ENCODE measurements at regions not wholly inside any gene's neighbourhood (a gene's known extent, or its start where the extent isn't known, plus 50 kb on each side); places are given as distances from the start of the nearest gene placed in this dataset.

GRCh38 chr1:56215086-56215485 is 364.3 kb downstream of the PLPP3 start:
- in situ Hi-C loops (cut with HindIII; ENCODE audit: low sequenced_read_pairs), result no loop called here
- no peak for DNase-seq (ENCODE audit: low spot score)

GRCh38 chr1:56213068-56213467 is 366.3 kb downstream of the PLPP3 start:
- in situ Hi-C loops (cut with HindIII; ENCODE audit: low sequenced_read_pairs), result no loop called here
- DNase-seq (ENCODE audit: low spot score), result no peak

DNA sequence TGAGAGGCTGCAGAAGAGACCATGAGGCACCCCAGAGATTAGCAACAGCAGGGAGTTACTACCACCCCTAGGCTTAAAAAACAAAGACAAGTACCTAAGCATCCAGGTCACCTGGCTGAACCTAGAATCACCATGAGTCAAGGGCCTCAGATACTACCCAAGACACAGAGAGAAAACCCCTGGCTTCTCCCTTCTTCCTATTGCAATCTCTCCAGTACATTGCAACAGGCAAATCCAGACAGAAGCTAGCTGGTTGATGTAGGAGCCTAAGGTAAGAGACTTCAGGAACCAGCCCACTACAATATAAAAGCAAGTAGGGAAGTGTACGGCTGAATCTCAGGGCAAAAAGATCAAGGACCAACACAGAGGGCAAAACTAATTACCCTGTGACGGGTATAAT is 367.2 kb downstream of the PLPP3 start:
- in situ Hi-C loops (cut with HindIII; ENCODE audit: low sequenced_read_pairs), result no loop called here
- DNase-seq (ENCODE audit: low spot score), result no peak

DNA sequence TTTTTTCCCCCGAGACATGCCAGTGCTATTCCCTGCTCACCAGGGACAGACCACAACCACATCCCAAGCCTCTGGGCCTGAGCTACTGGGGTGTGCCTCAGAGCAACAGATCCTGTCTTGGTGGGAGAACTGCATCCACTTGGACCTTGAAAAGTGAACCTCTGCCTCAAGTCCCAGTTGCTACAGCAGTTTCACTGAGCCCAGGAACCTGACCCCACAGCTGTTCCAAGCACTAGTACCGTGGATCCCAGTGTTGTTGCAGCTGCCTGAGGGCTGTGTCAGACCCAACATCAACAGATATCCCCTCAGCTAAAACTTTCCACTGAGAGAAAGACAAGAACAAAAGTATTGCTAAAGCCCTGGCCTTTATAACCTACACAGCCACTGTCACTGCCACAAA is 373.0 kb downstream of the PLPP3 start:
- in situ Hi-C loops (cut with HindIII; ENCODE audit: low sequenced_read_pairs), result no loop called here
- DNase-seq (ENCODE audit: low spot score), result no peak

DNA sequence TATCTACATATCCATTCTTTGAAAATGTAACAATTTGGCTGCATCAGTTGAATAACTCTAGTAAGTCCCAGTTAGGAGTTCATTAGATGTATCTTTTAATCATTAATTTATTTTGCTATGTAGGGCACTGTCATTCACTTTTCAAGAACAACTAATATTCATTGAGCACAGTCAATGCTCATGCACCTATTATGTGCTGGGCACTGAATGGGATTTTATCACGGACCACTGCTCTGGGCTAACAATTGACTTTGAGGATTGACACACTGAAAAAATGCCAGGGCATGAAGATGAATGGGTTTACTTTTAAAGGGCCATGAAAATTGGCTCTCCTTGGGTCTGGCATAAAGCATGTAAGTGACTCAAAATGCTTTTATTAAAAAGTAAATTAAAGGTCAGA is 375.2 kb downstream of the PLPP3 start:
- no peak for DNase-seq (ENCODE audit: low spot score)
- in situ Hi-C loops (cut with HindIII; ENCODE audit: low sequenced_read_pairs), result no loop called here

DNA sequence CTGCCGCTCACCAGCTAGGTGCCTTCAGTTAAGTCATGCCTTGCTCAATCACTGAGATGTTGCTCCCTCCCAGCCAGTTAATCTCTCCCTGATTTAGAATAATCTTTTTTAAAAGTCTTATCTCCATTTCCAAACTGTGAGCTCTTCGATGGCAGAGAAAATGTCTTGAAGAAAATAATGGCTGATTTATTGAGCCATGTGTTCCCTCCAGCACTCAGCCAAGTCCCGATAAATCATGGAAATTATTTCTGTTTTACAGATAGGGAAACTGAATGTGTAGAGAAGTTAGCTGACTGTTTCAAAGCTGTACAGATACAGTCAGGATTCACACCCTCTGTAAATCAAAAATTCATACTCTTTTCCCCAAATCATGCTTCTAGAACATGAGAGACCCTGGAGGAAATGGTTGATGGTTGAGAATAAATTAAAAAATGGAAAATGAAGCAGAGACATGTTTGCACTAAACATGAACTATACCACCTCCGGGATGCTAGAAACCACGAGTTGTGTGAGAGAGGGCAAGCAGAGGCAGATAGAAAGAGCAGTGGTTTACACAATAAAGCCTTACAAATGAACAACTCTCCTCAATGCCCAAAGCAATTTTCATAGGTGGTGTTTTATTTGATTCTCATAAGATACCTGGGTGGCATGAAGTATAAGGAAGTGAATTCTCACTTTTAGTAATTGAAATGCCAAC is 376.4 kb downstream of the PLPP3 start:
- no peak for DNase-seq (ENCODE audit: low spot score)
- in situ Hi-C loops (cut with HindIII; ENCODE audit: low sequenced_read_pairs), result no loop called here

DNA sequence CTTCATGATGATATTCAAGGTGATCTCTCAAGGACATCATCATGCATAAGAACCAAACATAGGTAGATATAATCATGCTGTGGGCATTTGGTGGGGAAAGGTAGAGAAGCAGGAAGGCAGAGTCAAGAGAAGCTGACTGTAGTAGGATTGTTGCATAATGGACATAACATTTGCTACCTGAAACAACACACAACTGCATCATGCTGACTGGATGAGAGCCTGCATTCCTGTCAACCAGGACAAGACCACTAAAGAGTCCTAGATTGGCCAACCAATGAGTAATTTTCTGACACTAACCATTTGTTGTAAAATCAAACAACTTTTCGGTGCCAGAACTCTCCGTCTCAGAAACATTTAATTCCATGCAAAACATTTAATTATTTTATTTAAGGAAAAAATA is 377.2 kb downstream of the PLPP3 start:
- in situ Hi-C loops (cut with HindIII; ENCODE audit: low sequenced_read_pairs), result no loop called here
- DNase-seq (ENCODE audit: low spot score), result no peak

DNA sequence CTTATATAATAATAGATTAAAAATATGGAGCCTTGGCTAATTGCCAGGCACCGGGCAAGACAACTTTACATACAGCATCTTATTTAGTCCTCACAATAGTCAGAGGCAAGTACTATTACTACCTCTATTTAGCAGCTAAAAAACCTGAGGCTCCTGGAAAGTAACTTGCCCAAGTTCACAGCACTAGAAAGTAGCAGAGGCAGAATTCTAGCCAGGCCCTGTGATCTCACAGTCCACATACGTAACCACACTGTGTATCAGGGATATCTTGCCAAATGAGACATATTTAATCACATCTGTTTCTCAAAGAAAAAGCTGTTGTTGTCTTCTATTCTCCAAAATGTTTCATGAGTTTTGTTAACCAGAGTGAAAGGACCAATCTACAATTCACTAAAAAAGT is 378.5 kb downstream of the PLPP3 start:
- in situ Hi-C loops (cut with HindIII; ENCODE audit: low sequenced_read_pairs), result no loop called here
- no peak for DNase-seq (ENCODE audit: low spot score)

GRCh38 chr1:56200442-56200841 is 378.9 kb downstream of the PLPP3 start:
- DNase-seq (ENCODE audit: low spot score), result no peak
- in situ Hi-C loops (cut with HindIII; ENCODE audit: low sequenced_read_pairs), result no loop called here

GRCh38 chr1:56199956-56200355 is 379.4 kb downstream of the PLPP3 start:
- in situ Hi-C loops (cut with HindIII; ENCODE audit: low sequenced_read_pairs), result no loop called here
- no peak for DNase-seq (ENCODE audit: low spot score)

- in situ Hi-C loops (cut with HindIII; ENCODE audit: low sequenced_read_pairs), result no loop called here
- DNase-seq (ENCODE audit: low spot score), result no peak
Measured at GRCh38 chr1:56199061-56199460, 380.3 kb downstream of the PLPP3 start.

- no peak for DNase-seq (ENCODE audit: low spot score)
- in situ Hi-C loops (cut with HindIII; ENCODE audit: low sequenced_read_pairs), result no loop called here
Measured at GRCh38 chr1:56197946-56198345, 381.4 kb downstream of the PLPP3 start.

GRCh38 chr1:56196839-56197238 is 382.5 kb downstream of the PLPP3 start:
- in situ Hi-C loops (cut with HindIII; ENCODE audit: low sequenced_read_pairs), result no loop called here
- DNase-seq (ENCODE audit: low spot score), result no peak

- in situ Hi-C loops (cut with HindIII; ENCODE audit: low sequenced_read_pairs), result no loop called here
- no peak for DNase-seq (ENCODE audit: low spot score)
Measured at GRCh38 chr1:56194701-56195300, 384.6 kb downstream of the PLPP3 start.

- DNase-seq (ENCODE audit: low spot score), result no peak
- in situ Hi-C loops (cut with HindIII; ENCODE audit: low sequenced_read_pairs), result no loop called here
Measured at GRCh38 chr1:56193656-56194055, 385.7 kb downstream of the PLPP3 start.

- in situ Hi-C loops (cut with HindIII; ENCODE audit: low sequenced_read_pairs), result no loop called here
- no peak for DNase-seq (ENCODE audit: low spot score)
Measured at GRCh38 chr1:56191369-56191768, 388.0 kb downstream of the PLPP3 start.

DNA sequence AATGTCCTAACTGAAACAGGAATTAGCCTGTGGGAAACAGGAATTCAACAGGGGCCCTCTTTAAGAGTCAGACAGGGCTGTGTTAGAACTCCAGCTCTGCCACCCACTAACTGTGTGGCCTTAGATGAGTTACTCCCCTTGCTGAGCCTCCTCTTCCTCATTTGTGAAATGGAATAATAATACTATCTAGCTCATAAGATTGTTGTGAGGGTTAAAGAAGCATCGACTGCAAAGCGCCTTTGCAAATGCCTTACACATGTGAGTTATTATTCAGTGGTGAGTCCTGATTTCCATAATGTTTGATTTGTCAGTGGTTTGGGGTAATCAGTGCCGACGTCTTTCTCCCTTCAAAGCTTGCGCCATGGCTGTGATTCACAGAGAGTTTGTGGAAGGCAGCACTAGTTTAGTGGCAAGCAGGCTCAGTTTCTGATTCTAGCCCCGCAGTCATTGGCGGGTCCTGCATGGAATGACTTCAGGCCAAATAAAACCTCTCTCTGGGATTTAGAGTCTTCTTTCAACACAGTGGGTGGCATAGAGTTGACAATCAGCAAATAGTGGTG is 388.5 kb downstream of the PLPP3 start:
- in situ Hi-C loops (cut with HindIII; ENCODE audit: low sequenced_read_pairs), result no loop called here
- DNase-seq (ENCODE audit: low spot score), result no peak

DNA sequence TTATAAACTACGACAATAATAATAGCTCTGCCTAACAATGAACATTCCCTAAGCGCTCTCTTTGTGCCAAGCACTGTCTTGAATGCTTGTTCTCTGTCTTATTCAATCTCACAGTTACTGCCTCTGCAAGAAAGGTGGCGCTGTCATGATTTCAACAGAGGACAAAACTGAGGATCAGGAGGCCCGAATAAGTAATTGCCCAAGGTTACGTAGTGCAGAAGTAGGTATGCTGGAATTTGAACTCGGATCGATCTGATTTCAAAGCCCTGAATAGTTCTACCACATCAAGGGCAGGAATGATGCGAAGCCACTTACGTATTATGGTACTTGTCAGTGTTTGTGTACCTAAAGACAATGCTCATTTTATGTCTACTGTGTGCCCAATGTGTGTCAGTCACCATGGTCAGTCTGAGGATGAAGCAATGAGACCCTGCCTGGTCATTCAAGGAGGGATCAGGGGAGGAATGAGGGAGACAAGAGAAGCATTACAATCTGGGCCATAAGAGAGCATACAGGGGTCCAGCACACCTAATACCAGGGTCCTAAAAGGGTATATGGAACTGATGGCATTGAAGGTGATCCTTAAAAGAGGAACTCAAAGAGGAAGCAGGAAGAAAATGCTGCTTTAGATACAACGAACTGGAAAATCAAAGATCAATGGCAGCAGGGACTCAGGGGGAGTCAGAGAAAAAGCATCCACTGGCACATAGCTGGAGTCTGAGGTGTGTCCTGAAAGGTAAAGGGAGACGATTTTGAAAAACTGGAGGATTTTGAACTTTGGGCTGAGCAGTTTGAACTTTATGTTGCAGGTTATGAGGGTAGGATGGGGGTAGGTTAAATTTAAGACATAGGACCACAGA is 389.2 kb downstream of the PLPP3 start:
- no peak for DNase-seq (ENCODE audit: low spot score)
- in situ Hi-C loops (cut with HindIII; ENCODE audit: low sequenced_read_pairs), result no loop called here

GRCh38 chr1:56189454-56189853 is 389.9 kb downstream of the PLPP3 start:
- in situ Hi-C loops (cut with HindIII; ENCODE audit: low sequenced_read_pairs), result no loop called here

GRCh38 chr1:56188855-56189254 is 390.5 kb downstream of the PLPP3 start:
- no peak for DNase-seq (ENCODE audit: low spot score)
- in situ Hi-C loops (cut with HindIII; ENCODE audit: low sequenced_read_pairs), result no loop called here

More at GRCh38 chr1:56189454-56189853, 389.9 kb downstream of the PLPP3 start:
- DNase-seq (ENCODE audit: low spot score), result no peak

Data from G401 (cell line).